Kasumi-1 (cell line): ENCODE measurements at regions not wholly inside any gene's neighbourhood (a gene's known extent, or its start where the extent isn't known, plus 50 kb on each side); places are given as distances from the start of the nearest gene placed in this dataset.
"Not testable (repeated sequence)": the region's sequence is repeated elsewhere in the genome, so short reads cannot be mapped to it uniquely, and the experiment has no call there.

Source experiments
- DNase-seq, 2 experiments: peaks; one replicate each; lab custom pipeline; 2025; lab: John Stamatoyannopoulos, UW

DNA sequence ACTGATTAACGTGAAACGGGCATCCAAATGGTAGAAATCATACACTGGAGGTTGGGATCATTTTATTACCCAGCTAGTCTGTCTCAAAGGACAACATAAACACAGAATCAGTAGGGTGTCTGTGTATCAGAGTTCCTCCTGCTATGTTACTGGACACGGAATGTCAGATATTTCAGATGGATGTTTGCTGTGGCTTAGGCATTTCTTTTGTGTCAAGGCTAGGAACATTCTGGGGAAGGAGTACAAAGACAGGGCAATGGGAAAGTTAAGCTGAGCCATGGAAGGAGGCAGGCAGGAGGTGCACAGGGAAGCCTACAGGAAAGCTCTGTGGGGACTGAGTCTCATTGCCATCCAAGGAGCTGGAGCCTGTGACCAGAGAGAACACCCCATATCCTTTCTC, 254.6 kb downstream of the C12orf75 start:
- no peak for DNase-seq

DNA sequence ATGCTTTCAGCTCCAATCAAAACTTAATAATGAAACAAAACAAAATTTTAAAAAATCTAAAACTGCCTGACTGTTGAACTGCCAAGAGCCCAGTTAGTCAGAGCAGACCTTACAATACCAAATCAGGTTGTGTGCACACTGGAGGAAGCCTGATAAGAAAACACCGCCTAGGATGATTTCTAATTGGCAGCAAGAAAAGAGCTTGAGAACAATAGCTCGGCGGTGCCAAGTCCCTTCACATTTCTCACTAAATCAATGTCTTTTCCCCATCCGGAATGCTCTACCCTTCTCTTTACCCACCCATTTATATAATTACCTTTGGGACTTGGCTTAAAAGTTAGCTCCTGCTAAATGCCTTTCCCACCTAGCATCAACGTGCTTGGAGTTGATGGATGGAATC, 256.7 kb downstream of the C12orf75 start:
- DNase-seq: no peak

DNA sequence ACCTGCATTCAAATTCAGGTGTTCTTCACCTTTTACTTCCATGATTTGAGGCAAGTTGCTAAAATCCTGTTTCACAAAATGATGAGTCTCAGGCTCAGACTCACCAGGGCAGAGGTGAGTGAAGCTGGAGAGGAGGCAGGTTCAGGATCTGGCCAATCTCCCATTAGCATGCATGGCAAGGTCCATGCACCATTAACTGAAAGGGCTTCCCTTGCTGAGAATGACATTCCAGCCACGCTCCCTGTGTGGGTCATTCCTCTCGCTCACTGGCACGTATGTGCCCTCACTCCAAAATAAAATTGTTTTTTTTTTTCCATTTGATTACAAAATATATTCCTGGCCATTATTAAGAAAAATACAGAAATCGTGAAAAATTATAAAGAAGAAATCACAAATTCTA, 257.6 kb downstream of the C12orf75 start:
- DNase-seq: no peak

DNA sequence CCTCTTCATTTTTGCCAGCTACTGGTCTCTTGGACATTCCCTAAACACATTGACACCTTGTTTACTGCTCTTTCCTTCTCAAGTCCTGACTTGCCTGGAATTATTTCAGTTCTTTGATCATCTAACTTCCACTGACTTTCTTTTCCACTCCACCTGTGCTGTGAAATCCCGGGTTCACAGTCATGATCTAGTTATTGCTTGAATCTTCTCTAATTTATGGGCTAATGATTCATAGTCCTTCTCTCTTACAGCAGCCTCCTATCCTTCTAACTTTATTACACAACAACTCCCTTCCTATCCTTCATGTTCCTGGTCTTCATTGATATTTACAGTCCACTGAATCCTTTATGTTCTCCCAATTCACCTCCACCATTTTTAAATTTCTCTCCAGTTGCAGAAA, 260.1 kb downstream of the C12orf75 start:
- DNase-seq: no peak

DNA sequence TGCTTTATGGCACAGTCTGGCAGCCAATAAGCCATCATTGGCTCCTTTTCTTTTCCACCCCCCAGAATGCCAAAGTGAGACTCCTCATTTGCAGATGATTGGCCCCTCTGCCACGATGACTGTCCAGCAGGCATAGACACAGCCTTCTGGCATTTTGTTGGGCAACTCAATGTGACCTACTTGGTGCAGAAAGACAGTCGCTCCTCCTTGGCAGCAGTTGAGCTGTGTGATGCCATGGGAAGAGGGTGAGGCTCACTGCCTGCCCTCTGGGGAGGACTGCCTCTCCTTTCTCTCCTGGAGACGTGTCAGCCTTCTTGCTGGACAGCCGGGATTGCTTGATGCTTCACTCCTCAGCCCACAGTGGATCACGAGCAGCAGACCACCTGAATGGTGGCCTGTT, 264.9 kb downstream of the C12orf75 start:
- DNase-seq: no peak

DNA sequence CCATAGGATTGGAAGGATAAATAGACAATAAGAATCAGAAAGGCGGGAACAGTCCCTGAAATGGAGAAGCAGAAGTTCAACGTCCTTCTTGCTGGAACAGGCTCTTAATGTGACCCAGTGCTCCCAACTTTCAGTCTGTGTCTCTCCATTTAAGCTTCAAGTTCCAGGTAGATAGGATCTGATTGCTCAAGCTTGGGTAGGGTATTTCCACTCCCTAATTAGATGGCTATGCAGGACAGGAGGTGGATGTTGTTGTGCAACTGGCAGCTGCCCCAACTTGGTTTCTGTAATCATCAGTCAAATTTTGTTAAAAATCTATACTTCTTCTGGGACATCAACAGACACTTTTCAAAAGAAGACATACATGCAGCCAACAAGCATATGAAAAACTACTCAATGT, 266.2 kb downstream of the C12orf75 start:
- DNase-seq: no peak

DNA sequence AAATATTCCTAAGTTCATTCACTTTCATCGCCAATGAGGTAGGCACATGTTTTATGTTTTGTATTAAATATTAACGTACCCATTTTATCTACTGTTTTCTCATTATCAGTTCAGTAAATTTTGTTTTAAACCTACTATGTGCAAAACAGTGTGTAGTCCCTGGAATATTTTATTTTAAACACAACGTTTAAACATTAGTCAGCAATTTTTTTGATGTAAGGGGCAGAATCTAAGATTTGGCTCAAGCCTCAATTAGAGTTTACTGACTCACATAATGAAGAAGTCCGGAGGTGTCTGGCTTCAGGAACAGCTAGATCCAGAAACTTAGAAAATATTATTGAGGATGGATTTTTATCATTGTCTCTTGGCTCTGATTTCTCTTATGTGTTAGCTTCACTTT, 267.5 kb downstream of the C12orf75 start:
- DNase-seq: no peak

DNA sequence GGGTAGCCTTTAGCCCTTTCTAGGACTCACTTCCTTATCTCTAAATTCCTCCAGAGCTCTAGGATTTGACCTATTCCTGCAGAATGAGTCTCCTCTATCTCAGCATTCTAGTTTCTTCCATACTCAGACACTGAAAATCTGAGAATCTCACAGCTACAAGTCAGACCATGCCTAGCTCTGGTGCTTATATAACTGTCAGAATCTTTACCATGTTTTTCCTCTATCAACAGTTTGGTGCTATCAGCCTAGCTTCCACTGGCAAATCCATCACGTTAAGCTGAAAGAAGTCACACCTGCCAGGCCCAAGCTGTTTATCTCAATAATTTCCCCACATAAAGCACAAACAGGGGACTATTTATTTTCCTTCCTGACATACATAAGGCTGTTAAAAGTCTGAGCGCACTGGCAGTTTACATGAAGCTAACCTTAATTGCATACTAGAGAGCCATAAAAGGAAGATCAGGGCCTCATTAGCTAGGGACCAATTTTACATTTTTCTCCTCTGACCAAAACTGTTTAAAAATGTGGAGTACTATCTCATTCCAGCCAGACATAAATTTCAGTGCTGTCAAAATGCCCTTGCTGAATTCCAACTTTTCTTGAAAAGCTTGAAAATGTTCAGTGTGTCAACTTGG, 270.5 kb downstream of the C12orf75 start:
- no peak for DNase-seq

DNA sequence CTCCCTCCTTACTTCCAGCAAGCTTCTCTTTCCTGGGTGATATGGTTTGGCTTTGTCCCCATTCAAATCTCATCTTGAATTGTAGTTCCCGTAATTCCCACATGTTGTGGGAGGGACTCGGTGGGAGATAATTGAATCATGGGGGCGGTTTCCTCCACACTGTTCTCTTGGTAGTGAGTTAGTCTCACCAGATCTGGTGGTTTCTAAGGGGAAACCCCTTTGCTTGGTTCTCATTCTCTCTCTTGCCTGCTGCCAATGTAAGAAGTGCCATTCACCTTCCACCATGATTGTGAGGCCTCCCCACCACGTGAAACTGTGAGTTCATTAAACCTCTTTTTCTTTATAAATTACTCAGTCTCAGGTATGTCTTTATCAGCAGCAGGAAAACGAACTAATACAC, 271.8 kb downstream of the C12orf75 start:
- not testable (repeated sequence) for DNase-seq

DNA sequence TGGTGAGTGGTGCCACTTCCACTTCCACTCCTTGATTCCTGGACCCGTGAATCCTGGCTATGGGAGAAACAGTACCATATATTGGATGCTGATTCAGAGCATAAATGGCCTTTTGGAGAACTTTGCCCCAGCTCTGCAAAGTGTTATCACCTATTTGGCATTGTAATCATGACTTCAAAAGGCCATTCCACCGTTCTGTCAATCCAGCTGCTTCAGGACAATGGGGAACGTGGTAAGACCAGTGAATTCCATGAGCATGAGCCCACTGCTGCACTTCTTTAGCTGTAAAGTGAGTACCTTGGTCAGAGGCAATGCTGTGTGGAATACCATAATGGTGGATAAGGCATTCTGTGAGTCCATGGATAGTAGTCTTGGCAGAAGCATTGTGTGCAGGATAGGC, 273.8 kb downstream of the C12orf75 start:
- not testable (repeated sequence) for DNase-seq

DNA sequence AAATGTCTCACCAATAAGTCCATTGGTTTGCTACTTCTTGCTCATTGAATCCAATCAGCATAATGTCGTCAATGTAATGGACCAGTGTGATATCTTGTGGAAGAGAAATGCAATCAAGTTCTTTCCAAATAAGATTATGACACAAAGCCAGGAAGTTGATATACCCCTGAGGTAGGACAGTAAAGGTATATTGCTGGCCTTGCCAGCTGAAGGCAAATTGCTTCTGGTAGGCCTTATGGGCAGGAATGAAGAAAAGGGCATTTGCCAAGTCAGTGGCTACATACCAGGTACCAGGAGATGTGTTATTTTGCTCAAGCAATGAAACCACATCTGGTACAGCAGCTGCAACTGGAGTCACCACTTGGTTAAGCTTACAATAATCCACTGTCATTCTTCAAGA, 276.1 kb downstream of the C12orf75 start:
- DNase-seq: not testable (repeated sequence)

DNA sequence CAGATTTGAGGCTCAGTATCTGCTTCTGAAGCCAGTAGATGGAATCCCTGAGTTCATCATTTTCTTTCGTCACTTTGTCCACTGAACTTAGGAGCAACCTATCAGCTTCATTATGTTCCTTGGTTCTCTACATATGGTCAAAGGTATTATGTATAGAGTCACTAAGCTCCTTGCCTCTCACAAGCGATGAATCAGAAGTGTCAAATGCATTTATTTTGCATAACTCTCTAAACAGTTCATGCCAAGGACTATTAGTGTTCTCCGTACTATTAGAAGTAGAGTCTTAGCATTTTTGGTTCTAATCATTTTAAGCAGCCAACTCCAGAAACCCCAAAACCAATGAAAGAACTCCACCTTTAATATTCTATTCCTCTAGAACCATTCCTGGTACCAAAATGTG, 278.5 kb downstream of the C12orf75 start:
- DNase-seq: not testable (repeated sequence)

DNA sequence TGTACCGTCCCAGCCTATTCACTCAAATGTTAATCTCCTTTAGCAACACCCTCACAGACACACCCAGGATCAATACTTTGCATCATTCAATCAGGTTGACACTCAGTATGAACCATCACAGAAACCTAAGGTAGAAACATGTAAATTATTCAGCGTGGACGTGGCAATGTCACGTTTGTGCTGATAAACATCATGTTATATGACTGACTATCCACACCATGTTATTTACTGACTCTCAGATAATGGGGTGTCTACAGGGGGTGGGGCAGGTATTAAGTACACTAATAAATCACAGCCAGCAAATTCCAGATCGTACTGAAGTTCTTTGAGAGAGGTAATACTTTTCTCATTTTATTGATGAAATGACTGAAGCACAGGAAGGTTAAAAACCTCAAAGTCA, 280.0 kb downstream of the C12orf75 start:
- DNase-seq: no peak

DNA sequence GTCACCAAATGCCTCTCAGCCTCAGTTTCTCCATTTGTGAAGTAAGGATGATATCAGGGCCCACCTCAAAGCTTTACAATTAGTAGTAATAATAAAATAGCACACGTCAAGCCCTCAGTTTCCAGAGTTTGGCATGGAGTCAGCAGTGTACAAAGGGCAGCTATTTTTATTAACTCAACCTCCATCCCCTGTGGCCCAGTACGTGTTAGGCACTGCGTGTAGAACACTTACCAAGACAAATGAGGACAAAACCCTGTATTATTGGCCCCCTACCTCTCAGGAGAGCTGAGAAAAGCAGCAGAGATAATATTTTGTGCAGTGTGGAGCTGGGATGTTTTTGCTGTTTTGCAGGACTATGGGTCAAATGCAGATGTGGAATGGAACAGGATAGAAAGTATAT, 280.8 kb downstream of the C12orf75 start:
- DNase-seq: no peak

DNA sequence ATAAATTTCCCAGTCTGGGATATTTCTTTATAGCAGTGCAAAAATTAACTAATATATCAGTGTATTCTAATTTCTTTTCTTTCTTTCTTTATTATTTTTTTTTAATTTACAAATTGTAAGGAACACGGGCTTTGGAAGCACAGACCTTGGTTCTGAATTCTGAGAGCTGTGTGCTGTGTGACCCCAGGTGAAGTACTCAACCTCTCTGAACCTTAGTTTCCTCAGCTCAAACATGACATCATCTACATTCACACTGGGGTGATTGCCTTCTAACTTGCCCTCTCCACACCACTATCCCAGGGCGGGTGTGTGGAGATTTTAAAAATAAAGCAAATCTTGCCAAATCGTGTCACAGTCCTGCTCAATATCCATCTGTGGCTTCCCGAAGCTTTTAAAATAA, 282.8 kb downstream of the C12orf75 start:
- no peak for DNase-seq

DNA sequence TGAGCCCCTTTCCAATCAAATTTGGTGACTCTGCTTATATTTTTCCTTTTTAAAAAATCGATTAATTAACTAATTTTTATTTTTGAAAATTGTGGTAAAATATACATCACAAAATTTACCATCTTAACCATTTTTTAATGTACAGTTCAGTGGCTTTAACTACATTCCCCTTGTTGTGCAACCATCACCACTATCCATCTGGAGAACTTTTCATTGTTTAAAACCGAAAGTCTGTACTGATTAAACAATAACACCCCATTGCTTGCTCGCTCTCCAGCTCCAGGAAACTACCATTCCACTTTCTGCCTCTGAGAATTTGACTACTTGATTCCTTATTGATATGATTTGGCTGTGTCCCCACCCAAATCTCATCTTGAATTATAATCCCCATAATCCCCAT, 283.4 kb downstream of the C12orf75 start:
- no peak for DNase-seq

DNA sequence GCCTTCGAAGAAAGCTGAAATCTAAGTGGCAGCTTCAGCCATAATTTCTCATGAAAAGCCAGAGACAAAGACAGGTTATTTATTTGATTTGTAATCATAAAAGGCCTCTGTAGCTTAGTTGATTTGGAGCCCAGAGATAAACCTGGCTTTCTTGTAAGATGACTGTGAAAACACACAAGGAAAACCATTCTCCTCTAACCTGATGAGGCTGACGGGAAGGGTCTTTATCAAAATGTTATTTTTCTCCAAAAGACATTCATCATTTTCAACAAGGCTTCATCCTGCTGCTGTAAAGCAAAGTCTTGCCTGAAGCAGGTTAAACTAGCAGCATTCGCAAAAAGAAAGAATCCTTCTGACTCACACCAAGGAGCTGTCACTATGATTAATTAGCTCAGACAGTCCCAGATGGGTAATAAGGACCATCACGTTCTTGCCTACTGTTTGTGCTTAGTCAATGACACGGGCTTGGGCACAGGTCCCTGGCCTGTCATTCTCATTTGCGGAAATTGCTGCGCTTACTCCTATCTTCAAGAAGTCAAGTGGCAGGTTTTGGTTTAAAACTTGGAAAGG, 286.6 kb downstream of the C12orf75 start:
- DNase-seq: no peak

DNA sequence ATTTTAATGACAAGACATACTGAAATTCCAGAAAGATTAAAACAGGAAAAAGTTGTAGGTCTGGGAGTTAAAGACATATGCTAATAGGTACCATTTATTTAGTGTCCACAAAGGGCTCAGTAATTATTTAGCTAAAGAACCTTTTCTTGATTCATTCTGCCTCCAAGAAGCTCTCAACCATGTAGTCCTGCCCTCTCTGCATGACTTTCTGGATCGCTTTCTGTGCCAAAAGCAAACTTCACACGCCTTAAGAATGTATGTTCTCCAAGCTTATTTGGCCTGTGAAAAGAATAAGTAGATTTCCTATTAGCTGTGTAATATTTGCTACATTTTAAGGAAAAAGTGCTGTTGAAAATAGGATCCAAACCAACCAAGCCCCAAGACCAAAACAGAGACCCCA, 291.7 kb downstream of the C12orf75 start:
- no peak for DNase-seq

DNA sequence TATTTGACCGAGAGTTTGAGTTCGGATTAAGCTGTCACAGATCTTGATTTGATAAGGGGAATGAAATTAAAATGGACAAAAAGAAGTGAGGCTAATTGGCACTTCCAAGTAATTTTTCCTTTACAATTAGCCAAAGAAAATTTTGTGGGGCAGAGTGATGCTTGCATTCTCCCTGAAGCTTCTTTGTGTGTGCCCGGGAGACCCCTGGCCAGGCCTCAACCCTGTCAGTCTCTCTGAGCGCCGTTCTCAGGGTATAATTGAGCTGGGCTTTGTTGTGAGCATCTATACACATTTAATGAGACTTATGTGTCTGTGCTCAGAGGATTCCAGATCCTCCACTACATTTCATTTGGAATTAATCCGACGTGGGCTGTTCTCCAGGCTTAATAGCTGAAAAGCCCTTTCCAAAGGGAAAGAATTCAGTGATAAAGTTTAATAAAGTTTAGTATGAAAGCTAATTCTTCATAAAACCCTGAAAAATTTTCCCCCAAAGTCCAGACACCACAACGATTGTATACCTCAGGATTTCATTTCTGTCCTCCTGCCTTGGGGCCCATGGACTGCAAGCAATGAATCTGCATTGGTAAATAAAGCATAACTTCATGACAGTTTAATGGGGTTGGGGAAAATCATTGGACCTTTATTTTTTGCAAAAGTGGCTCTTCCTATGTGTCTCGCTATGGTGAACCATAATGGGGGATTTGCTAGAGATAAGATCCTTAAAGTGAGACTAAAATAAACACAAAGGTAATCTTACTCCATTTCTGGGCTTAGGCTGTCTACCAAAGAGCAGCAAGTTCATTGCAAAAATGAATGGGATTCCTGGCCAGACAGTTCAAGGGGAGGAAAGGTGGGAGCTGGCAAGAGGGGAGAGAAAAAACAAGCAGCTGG, 292.6 kb downstream of the C12orf75 start:
- DNase-seq: no peak

DNA sequence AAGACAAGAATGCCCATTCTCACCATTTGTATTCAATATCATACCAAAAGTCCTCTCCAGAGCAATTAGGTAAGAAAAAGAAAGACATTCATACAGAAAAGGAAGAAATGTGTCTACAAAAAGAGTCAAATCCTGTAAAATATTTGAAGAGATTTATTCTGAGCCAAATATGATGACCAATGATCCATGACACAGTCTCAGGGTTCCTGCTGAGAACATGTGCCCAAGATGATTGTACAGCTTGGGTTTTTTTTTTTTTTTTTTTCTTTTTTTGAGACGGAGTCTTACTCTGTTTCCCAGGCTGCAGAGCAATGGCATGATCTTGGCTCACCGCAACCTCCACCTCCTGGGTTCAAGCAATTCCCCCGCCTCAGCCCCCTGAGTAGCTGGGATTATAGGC, 296.2 kb downstream of the C12orf75 start:
- no peak for DNase-seq

DNA sequence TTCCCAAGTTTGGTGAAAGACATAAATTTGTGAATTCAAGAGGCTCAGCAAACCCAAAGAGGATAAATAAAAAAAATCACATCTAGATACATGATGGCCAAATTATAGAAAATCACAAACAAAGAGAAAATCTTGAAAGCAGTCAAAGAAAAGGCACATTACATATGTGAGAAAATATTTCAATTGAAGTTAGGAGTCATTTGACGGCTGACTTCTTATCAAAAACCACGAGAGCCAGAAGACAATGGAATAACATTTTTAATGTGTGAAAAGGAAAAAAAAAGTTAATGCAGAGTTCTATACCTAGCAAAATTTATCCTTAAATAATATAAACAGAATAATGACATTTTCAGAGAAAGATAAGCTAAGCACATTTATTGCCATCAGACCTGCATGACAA, 307.0 kb downstream of the C12orf75 start:
- DNase-seq: no peak

DNA sequence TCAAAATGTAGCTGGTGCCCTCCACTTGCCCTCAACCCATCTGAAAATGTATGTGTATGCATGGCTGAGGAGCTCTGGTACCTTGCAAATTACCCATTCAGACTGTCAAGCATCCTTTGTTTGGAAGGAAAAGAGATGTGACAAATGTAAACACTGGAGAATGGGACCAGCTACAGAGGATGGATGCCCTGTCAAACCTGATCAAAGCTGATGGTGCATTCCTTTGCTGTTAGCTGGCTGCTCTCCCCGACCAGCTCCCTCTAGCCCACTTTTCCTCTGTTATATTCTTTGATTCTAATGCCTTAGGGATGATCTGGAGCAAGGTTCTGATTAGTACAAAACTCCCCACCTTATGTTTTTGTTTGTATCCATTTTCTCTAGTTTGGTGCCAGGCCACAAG, 310.3 kb downstream of the C12orf75 start:
- DNase-seq: no peak

DNA sequence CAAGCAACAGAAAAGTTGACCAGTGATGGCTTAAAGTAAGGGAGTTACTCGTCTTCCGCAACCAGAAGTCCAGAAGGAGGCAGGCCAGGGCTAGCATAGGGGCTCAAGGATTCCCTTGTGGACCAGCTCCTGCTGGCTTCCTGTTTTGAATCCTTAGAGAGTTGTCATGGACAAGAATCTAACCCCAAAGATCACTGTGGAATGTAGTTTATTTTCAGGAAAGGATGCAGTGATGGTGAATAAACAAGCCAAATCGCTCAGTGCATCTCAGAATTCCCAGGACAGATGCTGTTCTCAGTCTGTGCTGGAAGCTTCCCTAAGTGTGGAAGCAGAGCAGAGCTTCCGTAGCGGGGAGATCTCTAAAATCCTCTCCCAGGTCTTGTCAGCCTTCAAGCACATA, 311.3 kb downstream of the C12orf75 start:
- DNase-seq: no peak
